Esophagus squamous epithelium (tissue), 4 donors: ENCODE measurements at regions not wholly inside any gene's neighbourhood (a gene's known extent, or its start where the extent isn't known, plus 50 kb on each side); places are given as distances from the start of the nearest gene placed in this dataset.

Experiments
- POLR2A ChIP-seq, 4 donors: fragments of 450-650 bp; IDR thresholded peaks; one replicate each; pipeline ENCODE4 v1.6.1; 2017; ENCODE audit warnings: antibody characterized with exemption in 4 of 4, mild to moderate bottlenecking in 4 of 4, moderate library complexity in 3 of 4
- TF ChIP-seq, protein P1 (sequence below), 6 experiments: fragments of 450-650 bp in 4 of 6; fragments of 200-600 bp in 2 of 6; sonication (generic) in 2 of 6; IDR thresholded peaks; one replicate each; pipeline ENCODE4 v1.5.1; 2016 to 2019; ENCODE audit warnings: antibody characterized with exemption in 6 of 6, mild to moderate bottlenecking in 4 of 6, moderate library complexity in 4 of 6

DNA sequence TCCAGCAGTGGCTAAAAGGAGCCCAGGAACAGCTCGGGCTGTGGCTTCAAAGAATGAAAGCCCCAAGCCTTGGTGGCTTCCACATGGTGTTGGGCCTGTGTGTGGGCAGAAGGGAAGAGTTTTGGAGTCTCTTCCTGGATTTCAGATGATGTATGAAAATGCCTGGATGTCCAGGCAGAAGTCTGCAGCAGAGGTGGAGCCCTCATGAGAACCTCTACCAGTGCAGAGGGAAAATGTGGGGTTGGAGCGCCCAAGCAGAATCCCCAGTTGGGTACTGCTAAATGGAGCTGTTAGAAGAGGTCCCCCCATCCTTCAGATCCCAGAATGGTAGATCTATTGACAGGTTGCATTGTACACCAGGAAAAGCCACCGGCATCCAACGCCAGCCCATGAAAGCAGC is 412.1 kb downstream of the TDRD15 start:
- TF ChIP-seq POLR2A (IDR thresholded peaks at IDR 0.05): no peak
- TF ChIP-seq, protein P1, sequence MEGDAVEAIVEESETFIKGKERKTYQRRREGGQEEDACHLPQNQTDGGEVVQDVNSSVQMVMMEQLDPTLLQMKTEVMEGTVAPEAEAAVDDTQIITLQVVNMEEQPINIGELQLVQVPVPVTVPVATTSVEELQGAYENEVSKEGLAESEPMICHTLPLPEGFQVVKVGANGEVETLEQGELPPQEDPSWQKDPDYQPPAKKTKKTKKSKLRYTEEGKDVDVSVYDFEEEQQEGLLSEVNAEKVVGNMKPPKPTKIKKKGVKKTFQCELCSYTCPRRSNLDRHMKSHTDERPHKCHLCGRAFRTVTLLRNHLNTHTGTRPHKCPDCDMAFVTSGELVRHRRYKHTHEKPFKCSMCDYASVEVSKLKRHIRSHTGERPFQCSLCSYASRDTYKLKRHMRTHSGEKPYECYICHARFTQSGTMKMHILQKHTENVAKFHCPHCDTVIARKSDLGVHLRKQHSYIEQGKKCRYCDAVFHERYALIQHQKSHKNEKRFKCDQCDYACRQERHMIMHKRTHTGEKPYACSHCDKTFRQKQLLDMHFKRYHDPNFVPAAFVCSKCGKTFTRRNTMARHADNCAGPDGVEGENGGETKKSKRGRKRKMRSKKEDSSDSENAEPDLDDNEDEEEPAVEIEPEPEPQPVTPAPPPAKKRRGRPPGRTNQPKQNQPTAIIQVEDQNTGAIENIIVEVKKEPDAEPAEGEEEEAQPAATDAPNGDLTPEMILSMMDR (IDR thresholded peaks at IDR 0.05): no peak
